Peyer's patch (tissue), 4 donors: ENCODE measurements at regions not wholly inside any gene's neighbourhood (a gene's known extent, or its start where the extent isn't known, plus 50 kb on each side); places are given as distances from the start of the nearest gene placed in this dataset.

Experiments
- POLR2A ChIP-seq, 2 donors: fragments of 450-650 bp; IDR thresholded peaks; one replicate each; pipeline ENCODE4 v1.5.1; 2017; ENCODE audit warnings: antibody characterized with exemption in 2 of 2, mild to moderate bottlenecking in 2 of 2, moderate library complexity in 2 of 2
- TF ChIP-seq, protein P1 (sequence below), 6 experiments: fragments of 450-650 bp in 4 of 6; fragments of 200-600 bp in 2 of 6; sonication (generic) in 1 of 6; IDR thresholded peaks; one replicate each; pipeline ENCODE4 v1.5.1; 2017 to 2019; ENCODE audit warnings: antibody characterized with exemption in 6 of 6, mild to moderate bottlenecking in 3 of 6, moderate library complexity in 1 of 6

DNA sequence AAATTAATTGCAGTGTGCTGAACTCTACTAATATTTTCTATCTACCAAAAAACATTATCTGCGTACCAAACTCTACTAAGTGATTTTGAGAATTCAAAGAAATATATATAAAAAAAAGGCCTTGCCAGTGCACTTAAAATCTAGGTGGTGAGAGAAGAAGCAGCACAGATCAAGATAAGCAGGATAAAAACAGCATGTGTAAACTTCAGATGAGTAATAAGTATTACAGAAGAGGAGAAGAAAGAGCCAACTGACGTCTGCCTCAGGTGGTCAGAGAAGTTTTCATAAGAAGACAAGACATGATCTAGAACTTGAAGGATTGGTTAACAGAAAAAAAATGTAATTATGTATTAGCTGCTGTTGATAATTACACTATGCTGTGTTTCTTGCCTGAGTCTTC lies 166.4 kb downstream of the DUSP6 start:
- TF ChIP-seq, protein P1, sequence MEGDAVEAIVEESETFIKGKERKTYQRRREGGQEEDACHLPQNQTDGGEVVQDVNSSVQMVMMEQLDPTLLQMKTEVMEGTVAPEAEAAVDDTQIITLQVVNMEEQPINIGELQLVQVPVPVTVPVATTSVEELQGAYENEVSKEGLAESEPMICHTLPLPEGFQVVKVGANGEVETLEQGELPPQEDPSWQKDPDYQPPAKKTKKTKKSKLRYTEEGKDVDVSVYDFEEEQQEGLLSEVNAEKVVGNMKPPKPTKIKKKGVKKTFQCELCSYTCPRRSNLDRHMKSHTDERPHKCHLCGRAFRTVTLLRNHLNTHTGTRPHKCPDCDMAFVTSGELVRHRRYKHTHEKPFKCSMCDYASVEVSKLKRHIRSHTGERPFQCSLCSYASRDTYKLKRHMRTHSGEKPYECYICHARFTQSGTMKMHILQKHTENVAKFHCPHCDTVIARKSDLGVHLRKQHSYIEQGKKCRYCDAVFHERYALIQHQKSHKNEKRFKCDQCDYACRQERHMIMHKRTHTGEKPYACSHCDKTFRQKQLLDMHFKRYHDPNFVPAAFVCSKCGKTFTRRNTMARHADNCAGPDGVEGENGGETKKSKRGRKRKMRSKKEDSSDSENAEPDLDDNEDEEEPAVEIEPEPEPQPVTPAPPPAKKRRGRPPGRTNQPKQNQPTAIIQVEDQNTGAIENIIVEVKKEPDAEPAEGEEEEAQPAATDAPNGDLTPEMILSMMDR (IDR thresholded peaks at IDR 0.05): no peak
- TF ChIP-seq POLR2A (IDR thresholded peaks at IDR 0.05): no peak
